Psoas muscle (tissue), 7 donors: ENCODE measurements at regions not wholly inside any gene's neighbourhood (a gene's known extent, or its start where the extent isn't known, plus 50 kb on each side); places are given as distances from the start of the nearest gene placed in this dataset.

ENCODE experiments used
- ATAC-seq, 4 donors: fragments of 200-7000 bp; cut with Tn5 transposase; one replicate each; pipeline ENCODE4 v1.9.1; 2020; ENCODE audit warnings: moderate library complexity in 3 of 4, mild to moderate bottlenecking in 2 of 4
- DNase-seq, 2 donors: peaks; one replicate each; pipeline ENCODE4 v3.0.0-alpha.2; 2020
- H3K27ac ChIP-seq: fragments of 200-600 bp; one replicate; pipeline ENCODE4 v1.8.0; 2022
- H3K27me3 ChIP-seq, 3 donors: fragments of 200-600 bp in 1 of 3; one replicate each; pipeline versions ENCODE4 v1.6.1 to v1.8.0; 2013 to 2022; ENCODE audit warnings: low read length in 2 of 3, mild to moderate bottlenecking in 2 of 3, moderate library complexity in 1 of 3; ENCODE audit not compliant: insufficient read depth in 3 of 3
- H3K36me3 ChIP-seq, 2 donors: fragments of 200-600 bp in 1 of 2; one replicate each; pipeline versions ENCODE4 v1.6.1 to v1.8.0; 2013 to 2022; ENCODE audit warnings: low read depth in 1 of 2, mild to moderate bottlenecking in 1 of 2, moderate library complexity in 1 of 2; ENCODE audit not compliant: insufficient read depth in 1 of 2
- H3K4me1 ChIP-seq: fragments of 200-600 bp; one replicate; pipeline ENCODE4 v1.8.0; 2022
- H3K4me3 ChIP-seq: fragments of 200-600 bp; one replicate; pipeline ENCODE4 v1.8.0; 2022; ENCODE audit warnings: mild to moderate bottlenecking
- H3K9me3 ChIP-seq: fragments of 200-600 bp; one replicate; pipeline ENCODE4 v1.8.0; 2022
- CTCF ChIP-seq: fragments of 200-600 bp; IDR thresholded peaks from one replicate; pipeline ENCODE4 v1.8.0; 2022; ENCODE audit warnings: antibody characterized with exemption
- WGBS, 3 donors: extraction: QIAGEN DNeasy Blood & Tissue Kit; methylation state at CpG; one replicate each; pipeline versions ENCODE4 v1.1.6 to v1.1.7; 2013; 5-methylcytosine and 5-hydroxymethylcytosine counted together
- intact Hi-C, 2 donors: fragments of 100-400 bp; cut with DNase I; formaldehyde crosslinking; loops; one replicate each; pipeline versions ENCODE4 v1.11.0 to v1.14.2; 2022
- donor health status: healthy with polysubstance abuse.
- donor health status: DM: no; HTN: no; CAD: no; lungs with moderate emphysema.
- donor health status: Bipolar disorder and iron deficiency.
- donor health status: healthy.
- donor health status: DM: yes; HTN: yes; CAD: no.
- donor health status: DM: no; HTN: no; CAD: no.
- donor health status: DM: yes; HTN: yes; CAD: no.

GRCh38 chr2:12127638-12128037 lies 381.2 kb downstream of the LPIN1 start:
- H3K4me3 ChIP-seq, result no peak overlapping the region
- DNase-seq (no peak), ATAC-seq (no peak)
- TF ChIP-seq CTCF, result no peak
- intact Hi-C loops, result no loop called here
- no peaks in the 10 kb centered on the region for H3K4me1 ChIP-seq
- H3K27me3 ChIP-seq, result peaks cover 0 to 5% (median 0%) of the 10 kb centered on the region in 3 donors
- no peaks in the 10 kb centered on the region for H3K9me3 ChIP-seq
- H3K36me3 ChIP-seq, result no peaks in the 10 kb centered on the region
- no peak overlapping the region for H3K27ac ChIP-seq
- 74 to 87% (median 80%) methylated on average over 2 of the region's 2 CpGs for WGBS, 3 donors

GRCh38 chr2:12131975-12132374 lies 385.5 kb downstream of the LPIN1 start:
- H3K9me3 ChIP-seq, result no peaks in the 10 kb centered on the region
- TF ChIP-seq CTCF, result no peak
- H3K36me3 ChIP-seq, result no peaks in the 10 kb centered on the region
- 54 to 68% (median 57%) methylated on average over 3 of the region's 3 CpGs for WGBS, 3 donors
- H3K4me1 ChIP-seq, result no peaks in the 10 kb centered on the region
- H3K27me3 ChIP-seq, result peaks cover 0 to 5% (median 0%) of the 10 kb centered on the region in 3 donors
- ATAC-seq (peak in 2 of 4 donors; percentile 50 to 56), DNase-seq (no peak)
- intact Hi-C loops, result no loop called here
- no peak overlapping the region for H3K27ac ChIP-seq
- H3K4me3 ChIP-seq, result no peak overlapping the region

DNA sequence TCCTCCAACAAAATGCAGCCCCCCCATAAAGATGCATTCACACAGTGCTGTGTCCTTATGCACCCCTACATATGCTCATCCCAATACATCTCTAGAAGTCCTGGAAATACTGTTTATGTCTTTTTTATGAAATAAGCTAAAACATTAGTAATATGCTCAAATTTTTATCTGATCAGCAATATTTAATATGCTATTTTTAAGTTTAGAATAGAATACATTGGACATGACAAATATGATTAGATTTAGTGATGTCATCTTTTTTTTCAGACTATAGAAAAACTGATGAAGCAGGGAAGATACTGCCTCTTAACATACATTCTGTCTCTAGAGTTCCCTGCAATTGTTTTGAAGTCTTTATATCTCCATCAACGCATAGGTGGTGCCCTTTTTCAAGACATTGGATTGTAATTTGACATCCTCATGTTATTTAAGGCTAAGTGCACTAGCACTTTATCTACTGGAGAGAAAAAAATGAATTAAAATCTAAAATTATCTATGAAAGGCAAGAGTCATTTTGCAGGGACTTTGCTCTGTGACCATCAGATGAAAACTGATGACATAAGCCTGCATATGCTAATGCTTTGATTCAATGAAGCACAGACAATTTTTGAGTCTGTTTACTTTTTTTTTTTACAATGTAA lies 395.3 kb downstream of the LPIN1 start:
- intact Hi-C loops, result no loop called here
- no peak for DNase-seq

GRCh38 chr2:12151716-12152115 lies 405.3 kb downstream of the LPIN1 start:
- H3K27ac ChIP-seq, result no peak overlapping the region
- ATAC-seq (no peak), DNase-seq (no peak)
- no peaks in the 10 kb centered on the region for H3K36me3 ChIP-seq
- 66 to 72% (median 70%) methylated on average over 6 of the region's 6 CpGs for WGBS, 3 donors
- no peak for TF ChIP-seq CTCF
- no peaks in the 10 kb centered on the region for H3K9me3 ChIP-seq
- intact Hi-C loops, result no loop called here
- no peaks in the 10 kb centered on the region for H3K27me3 ChIP-seq
- no peaks in the 10 kb centered on the region for H3K4me1 ChIP-seq
- H3K4me3 ChIP-seq, result no peak overlapping the region

More for the DNA sequence above, 395.3 kb downstream of the LPIN1 start:
- TF ChIP-seq CTCF, result no peak
- Histone ChIP-seq H3K9me3 (no peaks in the 10 kb centered on the region), H3K36me3 (no peaks in the 10 kb centered on the region), H3K4me3 (no peak overlapping the region), H3K27me3 (no peaks in the 10 kb centered on the region), H3K4me1 (no peaks in the 10 kb centered on the region), H3K27ac (no peak overlapping the region)
- no peak for ATAC-seq
- WGBS, 3 donors, result 37 to 81% (median 38%) methylated on average over 1 of the region's 1 CpG

GRCh38 chr2:12152888-12153287 lies 406.5 kb downstream of the LPIN1 start:
- intact Hi-C loops, result no loop called here

More at GRCh38 chr2:12152888-12153287, 406.5 kb downstream of the LPIN1 start:
- no peak for TF ChIP-seq CTCF
- Histone ChIP-seq H3K36me3 (no peaks in the 10 kb centered on the region), H3K9me3 (no peaks in the 10 kb centered on the region), H3K27ac (no peak overlapping the region), H3K4me1 (no peaks in the 10 kb centered on the region), H3K27me3 (no peaks in the 10 kb centered on the region), H3K4me3 (no peak overlapping the region)
- DNase-seq (no peak), ATAC-seq (no peak)
- WGBS, 3 donors, result 63 to 78% (median 74%) methylated on average over 3 of the region's 3 CpGs
